GM23338 (cell line): ENCODE measurements at regions not wholly inside any gene's neighbourhood (a gene's known extent, or its start where the extent isn't known, plus 50 kb on each side); places are given as distances from the start of the nearest gene placed in this dataset.

ENCODE experiments used
- ATAC-seq: fragments of 200-7000 bp; cut with Tn5 transposase; 3 replicates; pipeline ENCODE4 v1.9.1; 2020
- DNase-seq: peaks from one replicate; pipeline ENCODE4 v3.0.0-alpha.2; 2015; ENCODE audit warnings: low spot score
- H2AFZ ChIP-seq: fragments of 200-600 bp; sonication (generic); 2 replicates; pipeline ENCODE4 v1.8.0; 2016; ENCODE audit warnings: antibody characterized with exemption, mild to moderate bottlenecking, moderate library complexity
- H3F3A ChIP-seq: fragments of 200-600 bp; sonication (generic); replicated peaks from 2 replicates; pipeline ENCODE4 v1.8.0; 2017; ENCODE audit warnings: antibody characterized with exemption, mixed run types, low read depth
- H3K27ac ChIP-seq: fragments of 200-600 bp; sonication (generic); 2 replicates; pipeline ENCODE4 v1.6.1; 2016; ENCODE audit warnings: low read depth
- H3K27me3 ChIP-seq: fragments of 200-600 bp; sonication (generic); 2 replicates; pipeline ENCODE4 v1.8.0; 2016; ENCODE audit warnings: mild to moderate bottlenecking, mixed run types, moderate library complexity; ENCODE audit not compliant: insufficient read depth
- H3K36me3 ChIP-seq: fragments of 200-600 bp; sonication (generic); 2 replicates; pipeline ENCODE4 v1.8.0; 2016; ENCODE audit warnings: mild to moderate bottlenecking; ENCODE audit not compliant: insufficient read depth
- H3K4me1 ChIP-seq: fragments of 200-600 bp; sonication (generic); 2 replicates; pipeline ENCODE4 v1.8.0; 2016; ENCODE audit warnings: mild to moderate bottlenecking, moderate library complexity; ENCODE audit not compliant: insufficient read depth
- H3K4me2 ChIP-seq: fragments of 200-600 bp; sonication (generic); 2 replicates; pipeline ENCODE4 v1.7.1; 2017; ENCODE audit warnings: mixed run types
- H3K4me3 ChIP-seq: fragments of 200-600 bp; sonication (generic); 2 replicates; pipeline ENCODE4 v1.6.1; 2016; ENCODE audit warnings: mixed run types
- H3K79me2 ChIP-seq: fragments of 200-600 bp; sonication (generic); replicated peaks from 2 replicates; pipeline ENCODE4 v1.8.0; 2017; ENCODE audit warnings: mild to moderate bottlenecking; ENCODE audit not compliant: insufficient read depth
- H3K9me2 ChIP-seq: fragments of 200-600 bp; sonication (generic); 2 replicates; pipeline ENCODE4 v1.8.0; 2017; ENCODE audit not compliant: insufficient read depth
- H4K20me1 ChIP-seq: fragments of 200-600 bp; sonication (generic); replicated peaks from 2 replicates; pipeline ENCODE4 v1.8.0; 2017; ENCODE audit warnings: mild to moderate bottlenecking; ENCODE audit not compliant: insufficient read depth
- H3K27ac Mint-ChIP-seq: 2 replicates; pipeline ENCODE4 v1.8.0; 2020; ENCODE audit warnings: inconsistent platforms, mild to moderate bottlenecking, moderate library complexity, mixed read lengths
- H3K27me3 Mint-ChIP-seq: 3 replicates; pipeline ENCODE4 v1.8.0; 2022; ENCODE audit warnings: low read depth, mild to moderate bottlenecking, moderate library complexity, mixed read lengths, inconsistent platforms; ENCODE audit not compliant: insufficient read depth, poor library complexity
- H3K36me3 Mint-ChIP-seq: 3 replicates; pipeline ENCODE4 v1.8.0; 2021; ENCODE audit warnings: low read depth, mild to moderate bottlenecking, inconsistent platforms, moderate library complexity, mixed read lengths
- H3K4me1 Mint-ChIP-seq: 3 replicates; pipeline ENCODE4 v1.8.0; 2020; ENCODE audit warnings: mild to moderate bottlenecking, inconsistent platforms, mixed read lengths
- H3K4me3 Mint-ChIP-seq: 3 replicates; pipeline ENCODE4 v1.8.0; 2021; ENCODE audit warnings: moderate library complexity, mild to moderate bottlenecking, inconsistent platforms, mixed read lengths
- H3K9me3 Mint-ChIP-seq: 3 replicates; pipeline ENCODE4 v1.8.0; 2020; ENCODE audit warnings: moderate library complexity, mild to moderate bottlenecking, inconsistent platforms, mixed read lengths
- CREB1 ChIP-seq: fragments of 250-450 bp; sonication (Bioruptor Pico); IDR thresholded peaks from 2 replicates; pipeline ENCODE4 v1.5.0; 2020; ENCODE audit warnings: low read depth, mild to moderate bottlenecking, moderate library complexity
- EZH2 ChIP-seq: fragments of 200-600 bp; sonication (generic); IDR thresholded peaks from one replicate; pipeline ENCODE4 v1.8.0; 2017; ENCODE audit warnings: antibody characterized with exemption, mild to moderate bottlenecking, low read depth; ENCODE audit not compliant: unreplicated experiment
- JUNB ChIP-seq: IDR thresholded peaks from one replicate; pipeline ENCODE4 v1.6.1; 2016; ENCODE audit warnings: antibody characterized with exemption; ENCODE audit not compliant: unreplicated experiment
- STAT1 ChIP-seq: IDR thresholded peaks from one replicate; pipeline ENCODE4 v1.6.1; 2016; ENCODE audit warnings: antibody characterized with exemption; ENCODE audit not compliant: unreplicated experiment
- TF ChIP-seq, protein P1 (sequence below): IDR thresholded peaks from one replicate; pipeline ENCODE4 v1.6.1; 2018; ENCODE audit warnings: antibody characterized with exemption; ENCODE audit not compliant: unreplicated experiment
- TF ChIP-seq, protein P2 (sequence below): fragments of 250-450 bp; sonication (Bioruptor Pico); IDR thresholded peaks from 2 replicates; pipeline ENCODE4 v1.5.0; 2020; ENCODE audit warnings: mild to moderate bottlenecking, moderate library complexity

- H3K4me3 Mint-ChIP-seq: no peak overlapping the region
- TF ChIP-seq JUNB (no peak), CREB1 (CRISPR knock-in tag) (no peak), STAT1 (no peak)
- Histone ChIP-seq H3K27me3 (no peaks in the 10 kb centered on the region), H3K36me3 (no peaks in the 10 kb centered on the region), H3K79me2 (no peaks in the 10 kb centered on the region), H3K4me1 (no peaks in the 10 kb centered on the region), H3K4me3 (no peak overlapping the region), H3K4me2 (no peak overlapping the region), H4K20me1 (no peaks in the 10 kb centered on the region), H3F3A (no peaks in the 10 kb centered on the region), H2AFZ (no peak overlapping the region), H3K9me2 (0 out of 2 replicates have a peak, but pooled peaks cover 9% of the 10 kb centered on the region), H3K27ac (no peak overlapping the region)
- no peaks in the 10 kb centered on the region for H3K9me3 Mint-ChIP-seq
- no peaks in the 10 kb centered on the region for H3K36me3 Mint-ChIP-seq
- no peak overlapping the region for H3K27ac Mint-ChIP-seq
- no peak for ATAC-seq
- no peaks in the 10 kb centered on the region for H3K27me3 Mint-ChIP-seq
- no peaks in the 10 kb centered on the region for H3K4me1 Mint-ChIP-seq
- no peak for DNase-seq
Measured at GRCh38 chr9:107161338-107161737, 121.7 kb upstream of the RAD23B start.

- Histone ChIP-seq H3K36me3 (no peaks in the 10 kb centered on the region), H3K9me2 (0 out of 2 replicates have a peak, but pooled peaks cover 9% of the 10 kb centered on the region), H3K4me1 (no peaks in the 10 kb centered on the region), H2AFZ (no peak overlapping the region), H3F3A (no peaks in the 10 kb centered on the region), H3K79me2 (no peaks in the 10 kb centered on the region), H3K27ac (no peak overlapping the region), H3K4me3 (no peak overlapping the region), H3K4me2 (no peak overlapping the region), H3K27me3 (no peaks in the 10 kb centered on the region), H4K20me1 (no peaks in the 10 kb centered on the region)
- Mint-ChIP-seq H3K27me3 (no peaks in the 10 kb centered on the region), H3K36me3 (no peaks in the 10 kb centered on the region), H3K4me1 (no peaks in the 10 kb centered on the region), H3K27ac (no peak overlapping the region), H3K9me3 (no peaks in the 10 kb centered on the region), H3K4me3 (no peak overlapping the region)
- TF ChIP-seq, protein P1, sequence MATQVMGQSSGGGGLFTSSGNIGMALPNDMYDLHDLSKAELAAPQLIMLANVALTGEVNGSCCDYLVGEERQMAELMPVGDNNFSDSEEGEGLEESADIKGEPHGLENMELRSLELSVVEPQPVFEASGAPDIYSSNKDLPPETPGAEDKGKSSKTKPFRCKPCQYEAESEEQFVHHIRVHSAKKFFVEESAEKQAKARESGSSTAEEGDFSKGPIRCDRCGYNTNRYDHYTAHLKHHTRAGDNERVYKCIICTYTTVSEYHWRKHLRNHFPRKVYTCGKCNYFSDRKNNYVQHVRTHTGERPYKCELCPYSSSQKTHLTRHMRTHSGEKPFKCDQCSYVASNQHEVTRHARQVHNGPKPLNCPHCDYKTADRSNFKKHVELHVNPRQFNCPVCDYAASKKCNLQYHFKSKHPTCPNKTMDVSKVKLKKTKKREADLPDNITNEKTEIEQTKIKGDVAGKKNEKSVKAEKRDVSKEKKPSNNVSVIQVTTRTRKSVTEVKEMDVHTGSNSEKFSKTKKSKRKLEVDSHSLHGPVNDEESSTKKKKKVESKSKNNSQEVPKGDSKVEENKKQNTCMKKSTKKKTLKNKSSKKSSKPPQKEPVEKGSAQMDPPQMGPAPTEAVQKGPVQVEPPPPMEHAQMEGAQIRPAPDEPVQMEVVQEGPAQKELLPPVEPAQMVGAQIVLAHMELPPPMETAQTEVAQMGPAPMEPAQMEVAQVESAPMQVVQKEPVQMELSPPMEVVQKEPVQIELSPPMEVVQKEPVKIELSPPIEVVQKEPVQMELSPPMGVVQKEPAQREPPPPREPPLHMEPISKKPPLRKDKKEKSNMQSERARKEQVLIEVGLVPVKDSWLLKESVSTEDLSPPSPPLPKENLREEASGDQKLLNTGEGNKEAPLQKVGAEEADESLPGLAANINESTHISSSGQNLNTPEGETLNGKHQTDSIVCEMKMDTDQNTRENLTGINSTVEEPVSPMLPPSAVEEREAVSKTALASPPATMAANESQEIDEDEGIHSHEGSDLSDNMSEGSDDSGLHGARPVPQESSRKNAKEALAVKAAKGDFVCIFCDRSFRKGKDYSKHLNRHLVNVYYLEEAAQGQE: no peak
- ATAC-seq (no peak), DNase-seq (no peak)
Measured at GRCh38 chr9:107163370-107163769, 119.7 kb upstream of the RAD23B start.

DNA sequence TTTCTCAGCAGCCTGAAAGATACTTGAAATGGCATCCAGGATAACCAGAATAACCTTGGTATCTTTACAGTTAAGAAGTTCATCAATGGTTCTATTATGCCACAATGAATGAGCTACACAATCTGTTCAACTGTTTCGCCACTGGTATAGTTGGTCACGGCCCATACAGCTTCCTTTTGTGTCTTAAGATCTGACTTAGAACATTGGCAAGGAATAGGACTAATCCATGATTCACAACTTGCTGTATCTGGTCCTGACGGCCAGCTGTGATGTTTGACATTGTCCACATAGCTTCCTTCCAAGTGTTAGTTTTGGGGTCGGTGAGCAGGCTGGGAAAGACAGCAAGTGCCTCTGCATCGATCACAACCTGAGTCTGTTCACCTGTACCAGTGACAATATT is 113.3 kb upstream of the RAD23B start:
- no peaks in the 10 kb centered on the region for H3K4me1 ChIP-seq
- H3K36me3 ChIP-seq: no peaks in the 10 kb centered on the region
- 0 out of 2 replicates have a peak, but pooled peaks cover 5% of the 10 kb centered on the region for H3K9me2 ChIP-seq
- H4K20me1 ChIP-seq: no peaks in the 10 kb centered on the region
- H3K36me3 Mint-ChIP-seq: no peaks in the 10 kb centered on the region; the same call in 2 of the 3 replicates
- H3K79me2 ChIP-seq: no peaks in the 10 kb centered on the region
- no peaks in the 10 kb centered on the region for H3K27me3 Mint-ChIP-seq
- H3K9me3 Mint-ChIP-seq: no peaks in the 10 kb centered on the region
- H3K27me3 ChIP-seq: no peaks in the 10 kb centered on the region
- no peak overlapping the region for H3K4me3 ChIP-seq
- no peak for DNase-seq
- no peak overlapping the region for H3K4me3 Mint-ChIP-seq
- no peak overlapping the region for H3K4me2 ChIP-seq
- H3K4me1 Mint-ChIP-seq: no peaks in the 10 kb centered on the region
- no peak overlapping the region for H3K27ac Mint-ChIP-seq
- no peak overlapping the region for H3K27ac ChIP-seq
- no peak for ATAC-seq
- H2AFZ ChIP-seq: no peak overlapping the region
- H3F3A ChIP-seq: no peaks in the 10 kb centered on the region
- TF ChIP-seq JUNB: no peak
- TF ChIP-seq EZH2: no peak
- TF ChIP-seq, protein P2, sequence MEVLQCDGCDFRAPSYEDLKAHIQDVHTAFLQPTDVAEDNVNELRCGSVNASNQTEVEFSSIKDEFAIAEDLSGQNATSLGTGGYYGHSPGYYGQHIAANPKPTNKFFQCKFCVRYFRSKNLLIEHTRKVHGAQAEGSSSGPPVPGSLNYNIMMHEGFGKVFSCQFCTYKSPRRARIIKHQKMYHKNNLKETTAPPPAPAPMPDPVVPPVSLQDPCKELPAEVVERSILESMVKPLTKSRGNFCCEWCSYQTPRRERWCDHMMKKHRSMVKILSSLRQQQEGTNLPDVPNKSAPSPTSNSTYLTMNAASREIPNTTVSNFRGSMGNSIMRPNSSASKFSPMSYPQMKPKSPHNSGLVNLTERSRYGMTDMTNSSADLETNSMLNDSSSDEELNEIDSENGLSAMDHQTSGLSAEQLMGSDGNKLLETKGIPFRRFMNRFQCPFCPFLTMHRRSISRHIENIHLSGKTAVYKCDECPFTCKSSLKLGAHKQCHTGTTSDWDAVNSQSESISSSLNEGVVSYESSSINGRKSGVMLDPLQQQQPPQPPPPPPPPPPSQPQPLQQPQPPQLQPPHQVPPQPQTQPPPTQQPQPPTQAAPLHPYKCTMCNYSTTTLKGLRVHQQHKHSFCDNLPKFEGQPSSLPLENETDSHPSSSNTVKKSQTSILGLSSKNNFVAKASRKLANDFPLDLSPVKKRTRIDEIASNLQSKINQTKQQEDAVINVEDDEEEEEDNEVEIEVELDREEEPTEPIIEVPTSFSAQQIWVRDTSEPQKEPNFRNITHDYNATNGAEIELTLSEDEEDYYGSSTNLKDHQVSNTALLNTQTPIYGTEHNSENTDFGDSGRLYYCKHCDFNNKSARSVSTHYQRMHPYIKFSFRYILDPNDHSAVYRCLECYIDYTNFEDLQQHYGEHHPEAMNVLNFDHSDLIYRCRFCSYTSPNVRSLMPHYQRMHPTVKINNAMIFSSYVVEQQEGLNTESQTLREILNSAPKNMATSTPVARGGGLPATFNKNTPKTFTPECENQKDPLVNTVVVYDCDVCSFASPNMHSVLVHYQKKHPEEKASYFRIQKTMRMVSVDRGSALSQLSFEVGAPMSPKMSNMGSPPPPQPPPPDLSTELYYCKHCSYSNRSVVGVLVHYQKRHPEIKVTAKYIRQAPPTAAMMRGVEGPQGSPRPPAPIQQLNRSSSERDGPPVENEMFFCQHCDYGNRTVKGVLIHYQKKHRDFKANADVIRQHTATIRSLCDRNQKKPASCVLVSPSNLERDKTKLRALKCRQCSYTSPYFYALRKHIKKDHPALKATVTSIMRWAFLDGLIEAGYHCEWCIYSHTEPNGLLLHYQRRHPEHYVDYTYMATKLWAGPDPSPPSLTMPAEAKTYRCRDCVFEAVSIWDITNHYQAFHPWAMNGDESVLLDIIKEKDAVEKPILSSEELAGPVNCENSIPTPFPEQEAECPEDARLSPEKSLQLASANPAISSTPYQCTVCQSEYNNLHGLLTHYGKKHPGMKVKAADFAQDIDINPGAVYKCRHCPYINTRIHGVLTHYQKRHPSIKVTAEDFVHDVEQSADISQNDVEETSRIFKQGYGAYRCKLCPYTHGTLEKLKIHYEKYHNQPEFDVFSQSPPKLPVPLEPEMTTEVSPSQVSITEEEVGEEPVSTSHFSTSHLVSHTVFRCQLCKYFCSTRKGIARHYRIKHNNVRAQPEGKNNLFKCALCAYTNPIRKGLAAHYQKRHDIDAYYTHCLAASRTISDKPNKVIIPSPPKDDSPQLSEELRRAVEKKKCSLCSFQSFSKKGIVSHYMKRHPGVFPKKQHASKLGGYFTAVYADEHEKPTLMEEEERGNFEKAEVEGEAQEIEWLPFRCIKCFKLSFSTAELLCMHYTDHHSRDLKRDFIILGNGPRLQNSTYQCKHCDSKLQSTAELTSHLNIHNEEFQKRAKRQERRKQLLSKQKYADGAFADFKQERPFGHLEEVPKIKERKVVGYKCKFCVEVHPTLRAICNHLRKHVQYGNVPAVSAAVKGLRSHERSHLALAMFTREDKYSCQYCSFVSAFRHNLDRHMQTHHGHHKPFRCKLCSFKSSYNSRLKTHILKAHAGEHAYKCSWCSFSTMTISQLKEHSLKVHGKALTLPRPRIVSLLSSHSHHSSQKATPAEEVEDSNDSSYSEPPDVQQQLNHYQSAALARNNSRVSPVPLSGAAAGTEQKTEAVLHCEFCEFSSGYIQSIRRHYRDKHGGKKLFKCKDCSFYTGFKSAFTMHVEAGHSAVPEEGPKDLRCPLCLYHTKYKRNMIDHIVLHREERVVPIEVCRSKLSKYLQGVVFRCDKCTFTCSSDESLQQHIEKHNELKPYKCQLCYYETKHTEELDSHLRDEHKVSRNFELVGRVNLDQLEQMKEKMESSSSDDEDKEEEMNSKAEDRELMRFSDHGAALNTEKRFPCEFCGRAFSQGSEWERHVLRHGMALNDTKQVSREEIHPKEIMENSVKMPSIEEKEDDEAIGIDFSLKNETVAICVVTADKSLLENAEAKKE (CRISPR knock-in tag): no peak
